IMR-90 (cell line): ENCODE measurements at regions not wholly inside any gene's neighbourhood (a gene's known extent, or its start where the extent isn't known, plus 50 kb on each side); places are given as distances from the start of the nearest gene placed in this dataset.

ENCODE experiments used
- FOS ChIP-seq: fragments of 150-350 bp; IDR thresholded peaks from 2 replicates; pipeline ENCODE4 v1.6.1; 2016; ENCODE audit warnings: low read depth, low read length
- MAFK ChIP-seq: IDR thresholded peaks from 2 replicates; pipeline ENCODE4 v1.6.1; 2012; ENCODE audit warnings: low read depth, low read length, improper control_type of control experiment
- MAZ ChIP-seq: IDR thresholded peaks from 2 replicates; pipeline ENCODE4 v1.6.1; 2012; ENCODE audit warnings: low read depth, mild to moderate bottlenecking, low read length, improper control_type of control experiment, moderate library complexity, borderline replicate concordance
- MXI1 ChIP-seq: IDR thresholded peaks from 2 replicates; pipeline ENCODE4 v1.6.1; 2012; ENCODE audit warnings: low read depth, mild to moderate bottlenecking, low read length, moderate library complexity, borderline replicate concordance
- NFE2L2 ChIP-seq: fragments of 150-350 bp; IDR thresholded peaks from 2 replicates; pipeline ENCODE4 v1.6.1; 2016; ENCODE audit warnings: low read depth, mild to moderate bottlenecking, low read length
- POLR2A ChIP-seq: IDR thresholded peaks from 2 replicates; pipeline ENCODE4 v1.6.1; 2012; ENCODE audit warnings: mild to moderate bottlenecking, low read depth, low read length
- RAD21 ChIP-seq: IDR thresholded peaks from 2 replicates; pipeline ENCODE4 v1.6.1; 2012; ENCODE audit warnings: low read length, improper control_type of control experiment
- RCOR1 ChIP-seq: IDR thresholded peaks from 2 replicates; pipeline ENCODE4 v1.6.1; 2012; ENCODE audit warnings: mild to moderate bottlenecking, low read length, improper control_type of control experiment; ENCODE audit not compliant: insufficient replicate concordance
- RFX5 ChIP-seq: IDR thresholded peaks from 2 replicates; pipeline ENCODE4 v1.8.0; 2012; ENCODE audit warnings: low read depth, mild to moderate bottlenecking, low read length, moderate library complexity
- SMC3 ChIP-seq: fragments of 150-350 bp; IDR thresholded peaks from 2 replicates; pipeline ENCODE4 v1.6.1; 2016; ENCODE audit warnings: low read depth, mild to moderate bottlenecking, antibody characterized with exemption, low read length, moderate library complexity
- USF2 ChIP-seq: fragments of 150-350 bp; IDR thresholded peaks from 2 replicates; pipeline ENCODE4 v1.6.1; 2017; ENCODE audit warnings: mild to moderate bottlenecking, antibody characterized with exemption, low read length, low read depth
- TF ChIP-seq, protein P1 (sequence below): conservative IDR thresholded peaks from 2 replicates; pipeline ENCODE4 v1.5.1; 2012; ENCODE audit warnings: mild to moderate bottlenecking, low read depth, low read length, improper control_type of control experiment

DNA sequence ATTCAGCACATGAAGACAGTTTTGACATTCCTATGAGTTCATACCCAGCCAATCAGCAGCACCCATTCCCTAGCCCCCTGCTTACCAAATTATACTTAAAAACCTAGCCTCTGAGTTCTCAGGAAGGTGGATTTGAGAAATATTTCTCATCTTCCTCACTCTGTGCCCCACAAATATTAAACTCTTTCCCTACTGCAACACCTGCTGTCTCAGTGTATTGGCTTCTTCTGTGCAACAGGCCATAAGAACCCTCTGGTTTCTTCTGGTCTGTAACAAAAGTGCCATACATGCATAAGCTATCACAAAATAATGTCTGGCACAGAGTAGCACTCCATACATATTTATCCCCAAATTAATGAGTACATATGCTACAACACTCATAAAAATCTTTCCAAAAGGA is 387.4 kb upstream of the CAMK1G start:
- TF ChIP-seq, protein P1, sequence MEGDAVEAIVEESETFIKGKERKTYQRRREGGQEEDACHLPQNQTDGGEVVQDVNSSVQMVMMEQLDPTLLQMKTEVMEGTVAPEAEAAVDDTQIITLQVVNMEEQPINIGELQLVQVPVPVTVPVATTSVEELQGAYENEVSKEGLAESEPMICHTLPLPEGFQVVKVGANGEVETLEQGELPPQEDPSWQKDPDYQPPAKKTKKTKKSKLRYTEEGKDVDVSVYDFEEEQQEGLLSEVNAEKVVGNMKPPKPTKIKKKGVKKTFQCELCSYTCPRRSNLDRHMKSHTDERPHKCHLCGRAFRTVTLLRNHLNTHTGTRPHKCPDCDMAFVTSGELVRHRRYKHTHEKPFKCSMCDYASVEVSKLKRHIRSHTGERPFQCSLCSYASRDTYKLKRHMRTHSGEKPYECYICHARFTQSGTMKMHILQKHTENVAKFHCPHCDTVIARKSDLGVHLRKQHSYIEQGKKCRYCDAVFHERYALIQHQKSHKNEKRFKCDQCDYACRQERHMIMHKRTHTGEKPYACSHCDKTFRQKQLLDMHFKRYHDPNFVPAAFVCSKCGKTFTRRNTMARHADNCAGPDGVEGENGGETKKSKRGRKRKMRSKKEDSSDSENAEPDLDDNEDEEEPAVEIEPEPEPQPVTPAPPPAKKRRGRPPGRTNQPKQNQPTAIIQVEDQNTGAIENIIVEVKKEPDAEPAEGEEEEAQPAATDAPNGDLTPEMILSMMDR = no peak
- TF ChIP-seq POLR2A (no peak), RAD21 (no peak), MAZ (no peak), FOS (no peak), SMC3 (no peak), RCOR1 (no peak), MAFK (no peak), NFE2L2 (no peak), RFX5 (no peak), MXI1 (no peak), USF2 (no peak)
